ENCODE measurements at regions not wholly inside any gene's neighbourhood (a gene's known extent, or its start where the extent isn't known, plus 50 kb on each side); places are given as distances from the start of the nearest gene placed in this dataset.

DNA sequence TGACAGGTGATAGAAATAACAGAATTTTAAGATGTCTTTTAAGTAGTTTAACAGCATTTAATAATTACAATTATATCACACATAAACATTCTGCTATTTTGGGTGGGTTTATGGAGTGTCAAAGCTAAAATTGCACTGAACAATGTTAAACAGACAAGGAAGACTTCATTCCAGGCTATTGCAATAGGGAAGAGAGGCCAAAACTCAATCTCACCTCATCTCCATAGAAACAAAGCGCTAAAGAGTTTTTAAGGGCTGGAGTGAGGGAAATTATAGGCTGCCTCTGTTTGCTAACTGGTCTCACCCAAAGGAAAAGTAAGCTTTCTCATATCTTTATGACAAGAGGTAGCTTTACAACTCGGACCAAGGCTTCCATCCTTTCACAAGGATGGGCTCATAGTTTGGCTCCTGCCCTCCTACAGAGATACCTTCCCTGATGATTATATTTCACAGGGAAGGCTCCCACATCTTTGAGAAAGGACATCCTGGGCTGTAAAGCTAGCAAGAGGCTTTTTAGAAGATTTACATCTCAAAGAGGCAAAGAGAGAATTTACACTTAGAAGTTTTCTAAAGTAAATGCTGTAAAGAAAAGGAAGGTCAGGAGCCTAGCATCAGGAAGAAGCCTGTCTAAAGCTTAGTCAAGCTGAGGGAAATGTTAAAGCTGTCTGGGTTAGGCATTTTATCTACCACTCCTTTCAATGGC lies 350.2 kb upstream of the IMPG1 start:
- Histone ChIP-seq H3K4me3 (IDR thresholded peaks at IDR 0.05; ENCODE audit: insufficient read depth, low read depth, low read length) (no peak overlapping the region), H3K36me3 (ENCODE audit: insufficient read depth) (no peaks in the 10 kb centered on the region), H3K27me3 (ENCODE audit: insufficient read depth, low read depth) (no peaks in the 10 kb centered on the region), H3K79me2 (ENCODE audit: insufficient read depth, low read depth) (no peaks in the 10 kb centered on the region), H3K4me2 (no peak overlapping the region), H3K4me1 (ENCODE audit: low read depth, poor library complexity, severe bottlenecking) (no peaks in the 10 kb centered on the region), H3K27ac (no peak overlapping the region), H2AFZ (ENCODE audit: low read depth) (no peak overlapping the region), H4K20me1 (ENCODE audit: insufficient read depth) (no peaks in the 10 kb centered on the region), H3K9ac (no peak overlapping the region)
- TF ChIP-seq, protein P1, sequence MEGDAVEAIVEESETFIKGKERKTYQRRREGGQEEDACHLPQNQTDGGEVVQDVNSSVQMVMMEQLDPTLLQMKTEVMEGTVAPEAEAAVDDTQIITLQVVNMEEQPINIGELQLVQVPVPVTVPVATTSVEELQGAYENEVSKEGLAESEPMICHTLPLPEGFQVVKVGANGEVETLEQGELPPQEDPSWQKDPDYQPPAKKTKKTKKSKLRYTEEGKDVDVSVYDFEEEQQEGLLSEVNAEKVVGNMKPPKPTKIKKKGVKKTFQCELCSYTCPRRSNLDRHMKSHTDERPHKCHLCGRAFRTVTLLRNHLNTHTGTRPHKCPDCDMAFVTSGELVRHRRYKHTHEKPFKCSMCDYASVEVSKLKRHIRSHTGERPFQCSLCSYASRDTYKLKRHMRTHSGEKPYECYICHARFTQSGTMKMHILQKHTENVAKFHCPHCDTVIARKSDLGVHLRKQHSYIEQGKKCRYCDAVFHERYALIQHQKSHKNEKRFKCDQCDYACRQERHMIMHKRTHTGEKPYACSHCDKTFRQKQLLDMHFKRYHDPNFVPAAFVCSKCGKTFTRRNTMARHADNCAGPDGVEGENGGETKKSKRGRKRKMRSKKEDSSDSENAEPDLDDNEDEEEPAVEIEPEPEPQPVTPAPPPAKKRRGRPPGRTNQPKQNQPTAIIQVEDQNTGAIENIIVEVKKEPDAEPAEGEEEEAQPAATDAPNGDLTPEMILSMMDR (conservative IDR thresholded peaks at IDR 0.05; ENCODE audit: low read depth, low read length) = no peak

DNA sequence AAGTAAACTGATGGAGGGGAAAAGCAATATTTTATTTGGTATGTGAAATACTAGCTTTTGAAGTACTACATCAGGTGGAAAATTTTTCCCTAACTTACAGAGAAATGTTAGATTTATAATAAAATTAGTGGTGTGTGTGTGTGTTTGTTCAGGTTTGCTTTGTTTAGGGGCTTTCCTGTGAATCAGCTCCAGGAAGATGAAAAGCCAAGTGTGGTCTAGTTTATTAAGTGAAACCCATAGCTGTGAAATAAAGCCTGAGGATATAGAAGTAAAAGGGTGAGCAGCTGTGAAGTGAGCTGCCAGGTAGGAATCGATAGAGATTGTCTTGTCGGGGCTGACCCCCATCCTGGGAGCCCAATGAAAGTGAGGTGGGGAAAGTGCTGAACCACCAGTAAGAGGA lies 347.6 kb upstream of the IMPG1 start:
- Histone ChIP-seq H3K4me2 (no peak overlapping the region), H3K27ac (no peak overlapping the region), H3K27me3 (ENCODE audit: insufficient read depth, low read depth) (no peaks in the 10 kb centered on the region), H4K20me1 (ENCODE audit: insufficient read depth) (no peaks in the 10 kb centered on the region), H3K4me3 (IDR thresholded peaks at IDR 0.05; ENCODE audit: insufficient read depth, low read depth, low read length) (no peak overlapping the region), H3K36me3 (ENCODE audit: insufficient read depth) (no peaks in the 10 kb centered on the region), H3K79me2 (ENCODE audit: insufficient read depth, low read depth) (no peaks in the 10 kb centered on the region), H2AFZ (ENCODE audit: low read depth) (no peak overlapping the region), H3K4me1 (ENCODE audit: low read depth, poor library complexity, severe bottlenecking) (no peaks in the 10 kb centered on the region), H3K9ac (no peak overlapping the region)
- TF ChIP-seq, protein P1 (conservative IDR thresholded peaks at IDR 0.05; ENCODE audit: low read depth, low read length) = no peak

DNA sequence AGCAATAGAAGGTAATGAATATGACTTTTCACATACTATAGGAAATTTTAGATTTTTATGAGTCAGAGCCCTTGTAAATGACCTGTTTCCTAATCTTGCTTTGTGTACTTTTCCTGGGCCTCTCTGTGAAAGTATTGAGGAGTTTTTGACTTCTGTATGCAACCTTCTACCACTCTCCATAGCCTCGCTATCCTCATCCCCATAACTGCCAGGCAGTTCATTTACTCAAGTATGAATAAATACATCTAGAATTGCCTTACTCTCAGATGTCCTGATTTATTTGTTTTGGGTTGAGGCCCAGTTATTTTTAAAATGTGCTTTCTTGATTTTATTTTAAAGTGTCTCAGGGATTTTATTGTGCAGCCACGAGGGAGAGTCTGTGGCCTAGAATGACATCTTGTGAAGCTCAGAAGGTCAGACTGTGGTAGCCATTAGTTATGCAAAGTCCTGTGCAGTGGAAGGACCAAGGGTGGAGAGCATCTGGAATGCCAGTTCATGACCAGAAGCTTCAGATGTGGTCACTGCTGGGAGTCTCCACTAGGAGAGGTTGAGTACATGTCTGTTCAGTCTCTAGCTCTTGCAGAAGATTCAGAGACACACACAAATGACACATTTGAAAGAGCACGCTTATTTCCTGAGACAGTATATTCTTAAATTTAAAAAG lies 346.2 kb upstream of the IMPG1 start:
- Histone ChIP-seq H2AFZ (ENCODE audit: low read depth) (no peak overlapping the region), H3K27me3 (ENCODE audit: insufficient read depth, low read depth) (no peaks in the 10 kb centered on the region), H3K36me3 (ENCODE audit: insufficient read depth) (no peaks in the 10 kb centered on the region), H3K27ac (no peak overlapping the region), H3K4me2 (no peak overlapping the region), H3K4me3 (IDR thresholded peaks at IDR 0.05; ENCODE audit: insufficient read depth, low read depth, low read length) (no peak overlapping the region), H3K4me1 (ENCODE audit: low read depth, poor library complexity, severe bottlenecking) (no peaks in the 10 kb centered on the region), H3K79me2 (ENCODE audit: insufficient read depth, low read depth) (no peaks in the 10 kb centered on the region), H3K9ac (no peak overlapping the region), H4K20me1 (ENCODE audit: insufficient read depth) (no peaks in the 10 kb centered on the region)
- TF ChIP-seq, protein P1 (conservative IDR thresholded peaks at IDR 0.05; ENCODE audit: low read depth, low read length) = no peak

DNA sequence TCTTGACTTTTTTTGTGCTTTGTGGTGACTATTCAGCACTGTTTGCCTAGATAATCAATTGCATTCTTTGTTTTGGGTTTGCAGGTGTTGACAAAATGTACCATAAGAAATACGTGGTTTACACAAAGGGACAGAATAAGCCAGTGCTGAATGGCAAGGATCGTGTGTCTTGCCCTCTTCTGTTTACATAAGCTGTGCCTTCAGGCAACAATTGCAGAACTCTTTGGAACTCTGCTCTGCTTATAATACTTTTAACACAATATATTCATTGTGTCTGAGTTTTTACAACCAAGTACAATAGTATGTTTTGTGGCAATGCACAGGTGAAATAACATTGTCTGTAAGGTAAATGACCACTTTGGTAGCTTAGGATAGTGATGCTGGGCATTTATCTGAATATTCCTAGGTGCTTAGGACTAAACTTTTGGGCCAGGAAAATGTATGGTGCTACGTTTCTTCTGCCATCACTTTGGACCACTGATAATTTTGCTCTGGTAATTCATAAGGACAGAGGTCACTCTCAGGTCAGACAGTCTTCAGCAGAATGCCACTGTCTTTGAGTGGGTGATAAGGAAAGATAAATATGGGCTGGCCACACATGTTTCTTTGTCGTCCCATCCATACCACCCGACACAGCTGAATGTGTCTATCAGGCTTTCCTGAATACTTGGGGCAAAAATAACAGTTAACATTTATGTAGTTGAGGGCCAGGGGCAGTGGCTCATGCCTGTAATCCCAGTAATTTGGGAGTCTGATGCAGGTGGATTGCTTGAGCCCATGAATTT lies 344.6 kb upstream of the IMPG1 start:
- H3K79me2 ChIP-seq (ENCODE audit: insufficient read depth, low read depth) = no peaks in the 10 kb centered on the region
- H4K20me1 ChIP-seq (ENCODE audit: insufficient read depth) = no peaks in the 10 kb centered on the region
- TF ChIP-seq, protein P1 (conservative IDR thresholded peaks at IDR 0.05; ENCODE audit: low read depth, low read length) = no peak
- no peaks in the 10 kb centered on the region for H3K36me3 ChIP-seq (ENCODE audit: insufficient read depth)
- no peaks in the 10 kb centered on the region for H3K27me3 ChIP-seq (ENCODE audit: insufficient read depth, low read depth)
- no peak overlapping the region for H3K27ac ChIP-seq
- H2AFZ ChIP-seq (ENCODE audit: low read depth) = no peak overlapping the region
- H3K9ac ChIP-seq = no peak overlapping the region
- H3K4me3 ChIP-seq (IDR thresholded peaks at IDR 0.05; ENCODE audit: insufficient read depth, low read depth, low read length) = no peak overlapping the region
- no peaks in the 10 kb centered on the region for H3K4me1 ChIP-seq (ENCODE audit: low read depth, poor library complexity, severe bottlenecking)
- no peak overlapping the region for H3K4me2 ChIP-seq
